OCI-LY7 (cell line): ENCODE measurements at regions not wholly inside any gene's neighbourhood (a gene's known extent, or its start where the extent isn't known, plus 50 kb on each side); places are given as distances from the start of the nearest gene placed in this dataset.

ENCODE experiments used
- CTCF ChIP-seq: fragments of 200-600 bp; sonication (generic); conservative IDR thresholded peaks from 2 replicates; pipeline ENCODE4 v1.5.1; 2014; ENCODE audit warnings: mild to moderate bottlenecking, antibody characterized with exemption, low read length, moderate library complexity, mixed read lengths
- EZH2phosphoT487 ChIP-seq: fragments of 200-600 bp; sonication (generic); IDR thresholded peaks from 2 replicates; pipeline ENCODE4 v1.6.1; 2018; ENCODE audit warnings: low read depth, borderline replicate concordance, mild to moderate bottlenecking, mixed run types, antibody characterized with exemption, low read length, moderate library complexity, mixed read lengths

- TF ChIP-seq EZH2phosphoT487 (no peak), CTCF (no peak)
Observed at GRCh38 chr6:50510361-50510760, 203.0 kb upstream of the TFAP2D start.
